PC-9 (cell line): ENCODE measurements at regions not wholly inside any gene's neighbourhood (a gene's known extent, or its start where the extent isn't known, plus 50 kb on each side); places are given as distances from the start of the nearest gene placed in this dataset.

Experiments
- BruUV-seq: library from RNA; stranded (reverse); fragments of 400-500 nt; replicated peaks from 2 replicates; lab custom pipeline; 2021; lab: Mats Ljungman, UMichigan
- CTCF ChIA-PET: fragments of 300-600 bp; sonication (Branson Sonifier 250); formaldehyde crosslinking; loops from one replicate; lab custom pipeline; 2022; ENCODE audit warnings: antibody characterized with exemption; lab: Charles Lee
- POLR2A ChIA-PET: fragments of 300-600 bp; sonication (Branson Sonifier 250); formaldehyde crosslinking; loops from one replicate; lab custom pipeline; 2022; ENCODE audit warnings: antibody characterized with exemption; ENCODE audit not compliant: unreplicated experiment; lab: Charles Lee
- DNase-seq, 2 experiments: peaks; one replicate each; pipeline versions ENCODE4 v3.0.0 to v3.0.0-alpha.2; 2015 to 2022; ENCODE audit warnings: mixed read lengths in 1 of 2
- H2AFZ ChIP-seq: fragments of 200-600 bp; sonication (generic); 2 replicates; pipeline ENCODE4 v1.8.1; 2017; ENCODE audit warnings: antibody characterized with exemption
- H3F3A ChIP-seq: fragments of 200-600 bp; sonication (generic); 2 replicates; pipeline ENCODE4 v1.8.1; 2017; ENCODE audit warnings: antibody characterized with exemption, mild to moderate bottlenecking, low read depth; ENCODE audit not compliant: insufficient read depth
- H3K27ac ChIP-seq: fragments of 200-600 bp; sonication (generic); 2 replicates; pipeline ENCODE4 v1.6.1; 2016; ENCODE audit warnings: mixed run types
- H3K27me3 ChIP-seq: fragments of 200-600 bp; sonication (generic); 2 replicates; pipeline ENCODE4 v1.6.1; 2016; ENCODE audit warnings: low read depth, mixed run types; ENCODE audit not compliant: insufficient read depth
- H3K36me3 ChIP-seq: fragments of 200-600 bp; sonication (generic); 2 replicates; pipeline ENCODE4 v1.6.1; 2016; ENCODE audit warnings: low read depth, mixed run types
- H3K4me1 ChIP-seq: fragments of 200-600 bp; sonication (generic); replicated peaks from 2 replicates; pipeline ENCODE4 v1.6.1; 2016; ENCODE audit warnings: mixed run types; ENCODE audit not compliant: insufficient read depth
- H3K4me2 ChIP-seq: fragments of 200-600 bp; sonication (generic); 2 replicates; pipeline ENCODE4 v1.6.1; 2017; ENCODE audit warnings: mixed run types
- H3K4me3 ChIP-seq: fragments of 200-600 bp; sonication (generic); 2 replicates; pipeline ENCODE4 v1.6.1; 2016; ENCODE audit warnings: mixed run types
- H3K79me2 ChIP-seq: fragments of 200-600 bp; sonication (generic); 2 replicates; pipeline ENCODE4 v1.6.1; 2017; ENCODE audit warnings: low read depth, mixed run types
- H3K9me2 ChIP-seq: fragments of 200-600 bp; sonication (generic); 2 replicates; pipeline ENCODE4 v1.8.1; 2017; ENCODE audit warnings: mild to moderate bottlenecking; ENCODE audit not compliant: insufficient read depth
- H3K9me3 ChIP-seq: fragments of 200-600 bp; sonication (generic); 2 replicates; pipeline ENCODE4 v1.8.1; 2016; ENCODE audit warnings: low read depth; ENCODE audit not compliant: insufficient read depth
- H4K20me1 ChIP-seq: fragments of 200-600 bp; sonication (generic); 2 replicates; pipeline ENCODE4 v1.8.1; 2017; ENCODE audit not compliant: insufficient read depth
- CTCF ChIP-seq: fragments of 200-600 bp; sonication (generic); conservative IDR thresholded peaks from 2 replicates; pipeline ENCODE4 v1.6.1; 2017; ENCODE audit warnings: mixed run types, antibody characterized with exemption, mild to moderate bottlenecking, moderate library complexity
- EZH2 ChIP-seq: fragments of 200-600 bp; sonication (generic); IDR thresholded peaks from 2 replicates; pipeline ENCODE4 v1.8.0; 2017; ENCODE audit warnings: antibody characterized with exemption, low read depth
- intact Hi-C: fragments of 100-400 bp; cut with micrococcal nuclease; formaldehyde crosslinking; loops from one replicate; pipeline ENCODE4 v1.10.0; 2022; ENCODE audit not compliant: unreplicated experiment

GRCh38 chr10:58952747-58953466, 223.5 kb upstream of the PHYHIPL start:
- TF ChIP-seq EZH2 (no peak), CTCF (peak; percentile 85)
- DNase-seq = peak in 1 of 2 experiments; percentile 15
- ChIA-PET CTCF (interaction anchor here (0.6 kb wide), 2 partner anchors 13 to 227 kb away, joined by 4 to 5 read pairs; no protein-coding TSS in a partner anchor), POLR2A (no interaction called here)
- no TSS peak for BruUV-seq
- H3K4me1 ChIP-seq = no peaks in the 10 kb centered on the region
- H3K4me3 ChIP-seq = no peak overlapping the region
- no peaks in the 10 kb centered on the region for H3K27me3 ChIP-seq
- H4K20me1 ChIP-seq = no peaks in the 10 kb centered on the region
- H3K79me2 ChIP-seq = no peaks in the 10 kb centered on the region
- no peaks in the 10 kb centered on the region for H3K36me3 ChIP-seq
- H3F3A ChIP-seq = no peaks in the 10 kb centered on the region
- no peaks in the 10 kb centered on the region for H3K9me2 ChIP-seq
- no peak overlapping the region for H3K27ac ChIP-seq
- H3K9me3 ChIP-seq = 0 out of 2 replicates have a peak, but pooled peaks cover 3% of the 10 kb centered on the region
- intact Hi-C loops = loop anchor here (1.0 to 10.0 kb wide), 4 partner anchors 171 to 418 kb away; no protein-coding TSS in a partner anchor
- H2AFZ ChIP-seq = no peak overlapping the region
- H3K4me2 ChIP-seq = no peak overlapping the region

GRCh38 chr10:58954178-58954577, 222.3 kb upstream of the PHYHIPL start:
- H3K9me2 ChIP-seq = no peaks in the 10 kb centered on the region
- BruUV-seq = no TSS peak
- intact Hi-C loops = loop anchor here (10.0 kb wide), 1 partner anchor 419 kb away; no protein-coding TSS in a partner anchor
- no peaks in the 10 kb centered on the region for H4K20me1 ChIP-seq
- DNase-seq = no peak
- H3K27ac ChIP-seq = no peak overlapping the region
- no peak for TF ChIP-seq EZH2
- no peak for TF ChIP-seq CTCF
- ChIA-PET CTCF (no interaction called here), POLR2A (no interaction called here)
- H2AFZ ChIP-seq = no peak overlapping the region
- no peaks in the 10 kb centered on the region for H3K9me3 ChIP-seq
- H3K4me3 ChIP-seq = no peak overlapping the region
- H3K4me1 ChIP-seq = no peaks in the 10 kb centered on the region
- no peaks in the 10 kb centered on the region for H3F3A ChIP-seq
- H3K36me3 ChIP-seq = no peaks in the 10 kb centered on the region
- H3K27me3 ChIP-seq = no peaks in the 10 kb centered on the region
- no peaks in the 10 kb centered on the region for H3K79me2 ChIP-seq
- no peak overlapping the region for H3K4me2 ChIP-seq

- no peaks in the 10 kb centered on the region for H3K9me2 ChIP-seq
- H3K4me1 ChIP-seq = no peaks in the 10 kb centered on the region
- no peaks in the 10 kb centered on the region for H3K9me3 ChIP-seq
- intact Hi-C loops = loop anchor here (1.0 to 10.0 kb wide), 2 partner anchors 421 to 667 kb away; no protein-coding TSS in a partner anchor
- no peaks in the 10 kb centered on the region for H4K20me1 ChIP-seq
- H3K27me3 ChIP-seq = no peaks in the 10 kb centered on the region
- POLR2A ChIA-PET = no interaction called here
- no peak overlapping the region for H3K4me3 ChIP-seq
- CTCF ChIA-PET = no interaction called here
- H2AFZ ChIP-seq = no peak overlapping the region
- H3K4me2 ChIP-seq = no peak overlapping the region
- DNase-seq = no peak
- H3K79me2 ChIP-seq = no peaks in the 10 kb centered on the region
- H3F3A ChIP-seq = no peaks in the 10 kb centered on the region
- TF ChIP-seq CTCF (no peak), EZH2 (no peak)
- H3K36me3 ChIP-seq = no peaks in the 10 kb centered on the region
- BruUV-seq = no TSS peak
- H3K27ac ChIP-seq = no peak overlapping the region
Observed at GRCh38 chr10:58955615-58956014, 220.8 kb upstream of the PHYHIPL start.
